NCI-H2227 (cell line): ENCODE measurements at regions not wholly inside any gene's neighbourhood (a gene's known extent, or its start where the extent isn't known, plus 50 kb on each side); places are given as distances from the start of the nearest gene placed in this dataset.

ENCODE experiments used
- DNase-seq: peaks from one replicate; lab custom pipeline; 2025; ENCODE audit not compliant: unreplicated experiment; lab: John Stamatoyannopoulos, UW

GRCh38 chr10:47053081-47053798 is 142.0 kb downstream of the PTPN20 start:
- no peak for DNase-seq

GRCh38 chr10:47054974-47055373 is 143.7 kb downstream of the PTPN20 start:
- DNase-seq = no peak

- no peak for DNase-seq
These were observed 144.4 kb downstream of the PTPN20 start for GRCh38 chr10:47055386-47056246.

- no peak for DNase-seq
These were observed 145.0 kb downstream of the PTPN20 start for GRCh38 chr10:47056247-47056510.

GRCh38 chr10:47057471-47057870 is 146.2 kb downstream of the PTPN20 start:
- no peak for DNase-seq

GRCh38 chr10:47058032-47058702 is 146.9 kb downstream of the PTPN20 start:
- no peak for DNase-seq

GRCh38 chr10:47058961-47059391 is 147.7 kb downstream of the PTPN20 start:
- no peak for DNase-seq

- no peak for DNase-seq
These were observed 148.5 kb downstream of the PTPN20 start for GRCh38 chr10:47059606-47060311.

- DNase-seq = no peak
These were observed 149.1 kb downstream of the PTPN20 start for GRCh38 chr10:47060356-47060755.

GRCh38 chr10:47060993-47061500 is 149.8 kb downstream of the PTPN20 start:
- DNase-seq = no peak

- DNase-seq = no peak
These were observed 150.5 kb downstream of the PTPN20 start for GRCh38 chr10:47061776-47062175.

- no peak for DNase-seq
These were observed 151.4 kb downstream of the PTPN20 start for GRCh38 chr10:47062441-47063200.

- DNase-seq = no peak
These were observed 152.6 kb downstream of the PTPN20 start for GRCh38 chr10:47063858-47064257.

- no peak for DNase-seq
These were observed 154.7 kb downstream of the PTPN20 start for GRCh38 chr10:47065903-47066302.

- DNase-seq = no peak
These were observed 157.0 kb downstream of the PTPN20 start for GRCh38 chr10:47067949-47068940.

- DNase-seq = no peak
These were observed 159.3 kb downstream of the PTPN20 start for GRCh38 chr10:47070541-47070940.

- no peak for DNase-seq
These were observed 160.7 kb downstream of the PTPN20 start for GRCh38 chr10:47071891-47072290.

- DNase-seq = no peak
These were observed 162.7 kb downstream of the PTPN20 start for GRCh38 chr10:47073967-47074366.

GRCh38 chr10:47076949-47077361 is 165.7 kb downstream of the PTPN20 start:
- no peak for DNase-seq
